CD14-positive monocyte (primary cell): ENCODE measurements at regions not wholly inside any gene's neighbourhood (a gene's known extent, or its start where the extent isn't known, plus 50 kb on each side); places are given as distances from the start of the nearest gene placed in this dataset.

Experiments
- DNase-seq, 3 donors: peaks; one replicate each; pipeline ENCODE4 v3.0.0-alpha.2; 2011 to 2022
- H2AFZ ChIP-seq: 2 replicates; pipeline ENCODE4 v1.6.0; 2012; ENCODE audit warnings: mild to moderate bottlenecking, low read depth, low read length, inconsistent platforms; ENCODE audit not compliant: insufficient read depth, poor library complexity, severe bottlenecking
- H3K27ac ChIP-seq, 2 donors: 1 replicate in 1 of 2; 2 replicates in 1 of 2; pipeline ENCODE4 v1.5.1; 2012 to 2013; ENCODE audit warnings: low read length in 2 of 2, control low read depth in 1 of 2, inconsistent platforms in 1 of 2, low read depth in 1 of 2, mild to moderate bottlenecking in 1 of 2
- H3K27me3 ChIP-seq, 2 donors: one replicate each; pipeline versions ENCODE4 v1.6.0 to v1.6.1; 2011 to 2013; ENCODE audit warnings: low read length in 2 of 2; ENCODE audit not compliant: control insufficient read depth in 2 of 2, insufficient read depth in 2 of 2
- H3K36me3 ChIP-seq, 2 donors: replicated peaks in 1 of 2; 1 replicate in 1 of 2; 2 replicates in 1 of 2; pipeline versions ENCODE4 v1.5.1 to v1.6.1; 2012 to 2013; ENCODE audit warnings: low read length in 2 of 2, control low read depth in 1 of 2, inconsistent platforms in 1 of 2, mild to moderate bottlenecking in 1 of 2; ENCODE audit not compliant: insufficient read depth in 2 of 2, control insufficient read depth in 1 of 2
- H3K4me1 ChIP-seq, 2 donors: 1 replicate in 1 of 2; 2 replicates in 1 of 2; pipeline versions ENCODE4 v1.5.1 to v1.6.1; 2012 to 2013; ENCODE audit warnings: low read length in 2 of 2, control low read depth in 1 of 2, inconsistent platforms in 1 of 2, mild to moderate bottlenecking in 1 of 2, moderate library complexity in 1 of 2; ENCODE audit not compliant: insufficient read depth in 2 of 2, control insufficient read depth in 1 of 2
- H3K4me2 ChIP-seq: replicated peaks from 2 replicates; pipeline ENCODE3; 2012; ENCODE audit warnings: low read length, moderate library complexity, mild to moderate bottlenecking; ENCODE audit not compliant: poor library complexity, severe bottlenecking; ENCODE audit errors: extremely low read depth
- H3K4me3 ChIP-seq, 3 experiments: fragments of 200-600 bp in 1 of 3; sonication (generic) in 1 of 3; replicated peaks in 1 of 3; 1 replicate in 2 of 3; 2 replicates in 1 of 3; pipeline ENCODE4 v1.5.1; 2011 to 2013; ENCODE audit warnings: low read length in 3 of 3, mild to moderate bottlenecking in 3 of 3, control low read depth in 2 of 3, low read depth in 2 of 3, inconsistent platforms in 1 of 3, moderate library complexity in 1 of 3
- H3K79me2 ChIP-seq: 2 replicates; pipeline ENCODE4 v1.6.0; 2012; ENCODE audit warnings: mild to moderate bottlenecking, control low read depth, inconsistent platforms, low read length, moderate library complexity; ENCODE audit not compliant: insufficient read depth
- H3K9ac ChIP-seq: 2 replicates; pipeline ENCODE4 v1.6.0; 2017; ENCODE audit warnings: low read length, mild to moderate bottlenecking; ENCODE audit not compliant: insufficient read depth, poor library complexity, severe bottlenecking
- H3K9me3 ChIP-seq, 2 donors: replicated peaks in 1 of 2; 1 replicate in 1 of 2; 2 replicates in 1 of 2; pipeline versions ENCODE4 v1.5.1 to v1.6.1; 2012 to 2013; ENCODE audit warnings: low read length in 2 of 2, control low read depth in 1 of 2; ENCODE audit not compliant: control insufficient read depth in 1 of 2, insufficient read depth in 1 of 2
- H4K20me1 ChIP-seq: 2 replicates; pipeline ENCODE4 v1.6.0; 2012; ENCODE audit warnings: mild to moderate bottlenecking, low read length, control low read depth, moderate library complexity; ENCODE audit not compliant: insufficient read depth
- H3K27ac Mint-ChIP-seq, 7 donors: one replicate each; pipeline ENCODE4 v1.8.0; 2020; ENCODE audit warnings: mild to moderate bottlenecking in 7 of 7, mixed read lengths in 7 of 7, moderate library complexity in 6 of 7, inconsistent platforms in 2 of 7
- H3K27me3 Mint-ChIP-seq, 3 donors: one replicate each; pipeline ENCODE4 v1.8.0; 2021 to 2022; ENCODE audit warnings: low read depth in 3 of 3, mild to moderate bottlenecking in 3 of 3, mixed read lengths in 3 of 3, moderate library complexity in 3 of 3, inconsistent platforms in 1 of 3
- H3K36me3 Mint-ChIP-seq, 2 donors: one replicate each; pipeline ENCODE4 v1.8.0; 2020; ENCODE audit warnings: mixed read lengths in 2 of 2, inconsistent platforms in 1 of 2, mild to moderate bottlenecking in 1 of 2
- H3K4me1 Mint-ChIP-seq: one replicate; pipeline ENCODE4 v1.8.0; 2020; ENCODE audit warnings: mild to moderate bottlenecking, mixed read lengths
- H3K4me3 Mint-ChIP-seq, 2 donors: one replicate each; pipeline ENCODE4 v1.8.0; 2020; ENCODE audit warnings: mild to moderate bottlenecking in 2 of 2, mixed read lengths in 2 of 2, moderate library complexity in 1 of 2
- H3K9me3 Mint-ChIP-seq, 7 donors: one replicate each; pipeline ENCODE4 v1.8.0; 2020 to 2022; ENCODE audit warnings: mixed read lengths in 7 of 7, mild to moderate bottlenecking in 6 of 7, moderate library complexity in 6 of 7, inconsistent platforms in 2 of 7
- WGBS: methylation state at CpG from one replicate; pipeline ENCODE4 v1.1.5; 2013; ENCODE audit warnings: missing lambda C conversion rate; ENCODE audit not compliant: insufficient coverage; 5-methylcytosine and 5-hydroxymethylcytosine counted together
- intact Hi-C, 2 donors: fragments of 100-400 bp; cut with micrococcal nuclease; formaldehyde crosslinking; loops; one replicate each; pipeline versions ENCODE4 v1.15.0 to v1.15.1; 2023
- TF ChIP-seq, protein P1 (sequence below): fragments of 200-600 bp; IDR thresholded peaks from one replicate; pipeline ENCODE4 v1.8.0; 2022; ENCODE audit warnings: antibody characterized with exemption, mild to moderate bottlenecking

- Mint-ChIP-seq H3K36me3 (no peaks in the 10 kb centered on the region), H3K27me3 (no peaks in the 10 kb centered on the region), H3K4me1 (no peaks in the 10 kb centered on the region), H3K9me3 (peaks cover 0 to 13% (median 8%) of the 10 kb centered on the region in 7 donors), H3K4me3 (no peak overlapping the region), H3K27ac (no peak overlapping the region)
- H3K27me3 ChIP-seq, result no peaks in the 10 kb centered on the region
- no peak overlapping the region for H2AFZ ChIP-seq
- DNase-seq, result no peak
- no peaks in the 10 kb centered on the region for H4K20me1 ChIP-seq
- H3K9me3 ChIP-seq, result peaks cover 12 to 14% of the 10 kb centered on the region in 2 donors
- no CpG with 5 or more reads among the region's 3 CpGs for WGBS
- TF ChIP-seq, protein P1, sequence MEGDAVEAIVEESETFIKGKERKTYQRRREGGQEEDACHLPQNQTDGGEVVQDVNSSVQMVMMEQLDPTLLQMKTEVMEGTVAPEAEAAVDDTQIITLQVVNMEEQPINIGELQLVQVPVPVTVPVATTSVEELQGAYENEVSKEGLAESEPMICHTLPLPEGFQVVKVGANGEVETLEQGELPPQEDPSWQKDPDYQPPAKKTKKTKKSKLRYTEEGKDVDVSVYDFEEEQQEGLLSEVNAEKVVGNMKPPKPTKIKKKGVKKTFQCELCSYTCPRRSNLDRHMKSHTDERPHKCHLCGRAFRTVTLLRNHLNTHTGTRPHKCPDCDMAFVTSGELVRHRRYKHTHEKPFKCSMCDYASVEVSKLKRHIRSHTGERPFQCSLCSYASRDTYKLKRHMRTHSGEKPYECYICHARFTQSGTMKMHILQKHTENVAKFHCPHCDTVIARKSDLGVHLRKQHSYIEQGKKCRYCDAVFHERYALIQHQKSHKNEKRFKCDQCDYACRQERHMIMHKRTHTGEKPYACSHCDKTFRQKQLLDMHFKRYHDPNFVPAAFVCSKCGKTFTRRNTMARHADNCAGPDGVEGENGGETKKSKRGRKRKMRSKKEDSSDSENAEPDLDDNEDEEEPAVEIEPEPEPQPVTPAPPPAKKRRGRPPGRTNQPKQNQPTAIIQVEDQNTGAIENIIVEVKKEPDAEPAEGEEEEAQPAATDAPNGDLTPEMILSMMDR, result no peak
- intact Hi-C loops, result no loop called here
- no peaks in the 10 kb centered on the region for H3K36me3 ChIP-seq
- no peak overlapping the region for H3K9ac ChIP-seq
- no peaks in the 10 kb centered on the region for H3K4me1 ChIP-seq
- H3K27ac ChIP-seq, result no peak overlapping the region
- no peak overlapping the region for H3K4me3 ChIP-seq
- no peak overlapping the region for H3K4me2 ChIP-seq
- H3K79me2 ChIP-seq, result no peaks in the 10 kb centered on the region
Observed at GRCh38 chr2:146952696-146953095, 892.1 kb upstream of the ACVR2A start.

DNA sequence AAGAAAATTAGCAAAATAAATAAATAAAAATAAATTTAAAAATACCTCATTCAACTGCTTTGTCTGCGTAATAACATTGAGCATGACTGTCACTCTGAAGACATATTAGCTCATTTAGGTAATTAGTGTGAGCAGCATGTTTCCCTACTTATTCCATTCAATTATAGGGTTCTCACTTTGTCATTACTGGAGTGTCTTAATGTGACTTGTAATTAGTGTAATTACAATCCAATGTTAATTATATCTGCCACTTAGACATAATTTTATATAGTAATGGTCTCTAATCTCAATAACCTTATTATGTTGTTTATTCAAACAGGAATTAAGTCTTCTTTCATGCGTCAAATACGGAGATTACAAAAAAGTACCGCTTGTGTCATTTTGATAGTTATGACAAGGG is 893.9 kb upstream of the ACVR2A start:
- H2AFZ ChIP-seq, result no peak overlapping the region
- TF ChIP-seq, protein P1, result no peak
- intact Hi-C loops, result no loop called here
- H3K4me1 ChIP-seq, result no peaks in the 10 kb centered on the region
- H3K4me2 ChIP-seq, result no peak overlapping the region
- H3K27ac Mint-ChIP-seq, result no peak overlapping the region
- peaks cover 10 to 12% of the 10 kb centered on the region in 2 donors for H3K9me3 ChIP-seq
- no peaks in the 10 kb centered on the region for H4K20me1 ChIP-seq
- no peak overlapping the region for H3K9ac ChIP-seq
- H3K36me3 Mint-ChIP-seq, result no peaks in the 10 kb centered on the region
- H3K27me3 ChIP-seq, result no peaks in the 10 kb centered on the region
- H3K4me3 Mint-ChIP-seq, result no peak overlapping the region
- no peaks in the 10 kb centered on the region for H3K27me3 Mint-ChIP-seq
- H3K9me3 Mint-ChIP-seq, result peaks cover 0 to 10% (median 8%) of the 10 kb centered on the region in 7 donors
- no peaks in the 10 kb centered on the region for H3K4me1 Mint-ChIP-seq
- H3K36me3 ChIP-seq, result no peaks in the 10 kb centered on the region
- no peak overlapping the region for H3K27ac ChIP-seq
- WGBS, result no CpG with 5 or more reads among the region's 4 CpGs
- H3K4me3 ChIP-seq, result no peak overlapping the region
- no peak for DNase-seq
- no peaks in the 10 kb centered on the region for H3K79me2 ChIP-seq
